Retinal pigment epithelial cell (primary cell): ENCODE measurements at regions not wholly inside any gene's neighbourhood (a gene's known extent, or its start where the extent isn't known, plus 50 kb on each side); places are given as distances from the start of the nearest gene placed in this dataset.
"Not testable (repeated sequence)": the region's sequence is repeated elsewhere in the genome, so short reads cannot be mapped to it uniquely, and the experiment has no call there.

ENCODE experiments used
- DNase-seq: peaks from one replicate; pipeline ENCODE4 v3.0.0-alpha.2; 2010; ENCODE audit warnings: low read depth
- H3K4me3 ChIP-seq: 2 replicates; pipeline ENCODE4 v1.5.1; 2011; ENCODE audit warnings: mild to moderate bottlenecking, low read length, control low read depth, moderate library complexity
- TF ChIP-seq, protein P1 (sequence below): conservative IDR thresholded peaks from 2 replicates; pipeline ENCODE4 v1.5.1; 2011; ENCODE audit warnings: low read depth, low read length, control low read depth, inconsistent platforms

DNA sequence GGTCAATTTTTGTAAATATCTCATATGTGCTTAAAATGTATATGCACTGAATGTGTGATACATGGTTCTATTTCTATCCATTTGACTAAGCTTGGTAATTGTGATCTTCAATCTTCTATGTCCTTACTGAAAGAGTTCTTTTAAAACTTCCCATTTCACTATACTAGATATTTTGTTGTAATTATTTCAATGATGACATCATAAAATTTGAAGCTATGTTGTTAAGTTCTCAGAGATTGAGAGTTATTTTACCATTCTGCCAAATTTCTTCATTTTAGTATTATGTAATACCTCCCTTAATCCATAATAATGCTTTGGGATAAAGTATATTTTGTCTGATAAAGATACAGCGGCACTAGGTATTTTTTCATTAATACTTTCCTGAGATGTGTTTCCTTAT is 1307.3 kb downstream of the RPA4 start:
- DNase-seq, result no peak
- H3K4me3 ChIP-seq, result no peak overlapping the region
- TF ChIP-seq, protein P1, sequence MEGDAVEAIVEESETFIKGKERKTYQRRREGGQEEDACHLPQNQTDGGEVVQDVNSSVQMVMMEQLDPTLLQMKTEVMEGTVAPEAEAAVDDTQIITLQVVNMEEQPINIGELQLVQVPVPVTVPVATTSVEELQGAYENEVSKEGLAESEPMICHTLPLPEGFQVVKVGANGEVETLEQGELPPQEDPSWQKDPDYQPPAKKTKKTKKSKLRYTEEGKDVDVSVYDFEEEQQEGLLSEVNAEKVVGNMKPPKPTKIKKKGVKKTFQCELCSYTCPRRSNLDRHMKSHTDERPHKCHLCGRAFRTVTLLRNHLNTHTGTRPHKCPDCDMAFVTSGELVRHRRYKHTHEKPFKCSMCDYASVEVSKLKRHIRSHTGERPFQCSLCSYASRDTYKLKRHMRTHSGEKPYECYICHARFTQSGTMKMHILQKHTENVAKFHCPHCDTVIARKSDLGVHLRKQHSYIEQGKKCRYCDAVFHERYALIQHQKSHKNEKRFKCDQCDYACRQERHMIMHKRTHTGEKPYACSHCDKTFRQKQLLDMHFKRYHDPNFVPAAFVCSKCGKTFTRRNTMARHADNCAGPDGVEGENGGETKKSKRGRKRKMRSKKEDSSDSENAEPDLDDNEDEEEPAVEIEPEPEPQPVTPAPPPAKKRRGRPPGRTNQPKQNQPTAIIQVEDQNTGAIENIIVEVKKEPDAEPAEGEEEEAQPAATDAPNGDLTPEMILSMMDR, result no peak

DNA sequence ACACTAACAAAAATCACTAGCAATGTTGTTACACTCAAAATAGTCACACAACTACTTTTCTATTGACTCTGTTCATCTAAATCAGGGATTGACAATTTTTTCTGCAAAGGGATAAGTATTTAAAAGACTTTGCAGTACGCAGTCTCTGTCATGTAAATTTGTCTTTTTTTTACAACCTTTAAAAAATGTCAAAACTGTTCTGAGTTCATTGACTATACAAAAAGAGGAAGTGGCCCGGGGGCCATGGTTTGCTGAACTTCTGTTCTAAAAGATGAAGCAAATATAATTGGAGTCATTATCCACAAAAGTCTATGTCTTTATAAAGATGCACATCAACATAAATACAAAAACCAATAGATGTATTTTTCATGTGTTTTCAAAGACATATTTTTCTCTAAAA is 1310.3 kb downstream of the RPA4 start:
- DNase-seq, result no peak
- no peak overlapping the region for H3K4me3 ChIP-seq
- TF ChIP-seq, protein P1, result no peak

DNA sequence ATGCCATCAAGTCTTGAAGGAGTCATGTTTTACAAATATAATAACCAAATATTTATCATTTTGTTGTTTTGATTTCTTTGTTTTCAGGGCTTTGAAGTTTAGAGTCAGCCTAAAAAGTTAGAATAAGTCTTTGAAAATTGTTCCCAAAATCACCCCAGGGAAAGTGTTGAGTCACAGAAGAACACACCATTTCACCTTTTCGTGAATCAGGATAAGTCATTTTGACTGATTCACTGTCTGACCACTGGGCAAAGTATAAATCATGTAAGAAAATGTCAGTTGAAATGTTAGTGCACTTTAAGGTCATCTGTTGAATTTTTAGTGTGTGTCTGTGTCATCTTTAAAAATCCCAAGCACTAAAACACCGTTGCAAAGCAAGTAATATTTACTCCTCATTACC is 1320.1 kb downstream of the RPA4 start:
- TF ChIP-seq, protein P1, result no peak
- no peak overlapping the region for H3K4me3 ChIP-seq
- DNase-seq, result no peak

DNA sequence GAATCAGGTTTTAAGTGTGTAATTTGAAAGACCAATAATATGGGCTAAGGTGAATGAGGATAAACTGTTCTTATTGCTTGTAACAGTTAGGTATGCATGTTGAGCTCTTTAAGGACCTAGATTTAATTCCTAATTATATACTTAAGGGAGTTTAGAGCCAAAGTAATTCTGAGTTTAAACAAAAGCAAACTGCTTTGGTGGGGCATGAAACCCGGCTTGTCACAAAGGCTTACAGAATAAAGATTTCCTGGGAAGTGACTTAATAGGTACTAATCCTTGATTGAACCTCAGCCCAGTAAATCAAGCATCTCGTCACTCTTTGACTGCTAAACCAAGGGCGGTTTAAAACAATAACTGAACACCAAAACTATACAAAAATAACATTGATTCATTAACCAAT is 1324.2 kb downstream of the RPA4 start:
- DNase-seq, result peak; percentile 28
- TF ChIP-seq, protein P1, result no peak
- no peak overlapping the region for H3K4me3 ChIP-seq

DNA sequence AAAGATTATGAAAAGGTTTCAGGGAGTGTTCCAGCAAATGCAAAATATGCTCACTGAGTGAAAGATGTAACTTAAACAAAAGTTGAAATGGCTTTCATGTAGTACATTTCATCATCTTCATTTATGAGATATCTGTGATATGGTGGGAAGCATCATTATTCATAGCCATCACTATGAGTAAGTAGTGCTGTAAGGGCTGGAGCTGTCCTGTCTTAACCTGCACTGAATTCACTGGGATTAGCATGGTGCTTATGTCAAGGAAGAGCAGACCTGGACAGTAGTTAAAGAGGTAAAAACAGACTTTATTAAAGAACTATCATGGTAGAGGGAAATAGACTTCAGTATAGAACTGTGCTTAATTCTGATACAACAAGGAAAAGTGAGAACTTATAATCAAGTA is 1347.3 kb downstream of the RPA4 start:
- TF ChIP-seq, protein P1, result no peak
- DNase-seq, result no peak
- H3K4me3 ChIP-seq, result no peak overlapping the region

DNA sequence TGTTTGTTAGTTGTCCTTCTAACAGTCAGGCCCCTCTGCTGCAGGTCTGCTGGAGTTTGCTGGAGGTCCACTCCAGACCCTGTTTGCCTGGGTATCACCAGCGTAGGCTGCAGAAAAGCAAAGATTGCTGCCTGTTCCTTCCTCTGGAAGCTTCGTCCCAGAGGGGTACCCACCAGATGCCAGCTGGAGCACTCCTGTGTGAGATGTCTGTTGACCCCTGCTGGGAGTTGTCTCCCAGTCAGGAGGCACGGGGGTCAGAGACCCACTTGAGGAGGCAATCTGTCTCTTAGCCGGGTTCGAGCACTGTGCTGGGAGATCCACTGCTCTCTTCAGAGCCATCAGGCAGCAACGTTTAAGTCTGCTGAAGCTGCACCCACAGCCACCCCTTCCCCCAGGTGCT is 1356.4 kb downstream of the RPA4 start:
- not testable (repeated sequence) for H3K4me3 ChIP-seq, DNase-seq

DNA sequence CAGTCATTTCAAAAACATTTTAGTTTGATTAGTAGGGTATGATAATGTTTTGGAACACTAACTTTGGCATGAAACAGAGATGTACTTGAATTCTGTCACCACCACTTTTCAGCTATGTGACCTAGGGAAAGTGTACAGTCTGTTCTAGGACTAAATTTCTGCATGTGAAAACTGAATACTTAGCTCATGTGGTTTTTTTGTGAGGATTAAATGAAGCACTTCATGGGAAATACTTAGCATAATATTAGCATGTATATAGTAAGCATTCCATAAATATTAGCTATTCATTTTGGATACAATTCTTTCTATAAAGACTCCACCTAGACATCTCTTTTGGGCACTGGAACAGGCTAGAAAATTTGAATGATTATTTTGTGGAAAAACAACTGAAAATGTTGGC is 1379.4 kb downstream of the RPA4 start:
- TF ChIP-seq, protein P1, result no peak
- H3K4me3 ChIP-seq, result no peak overlapping the region
- no peak for DNase-seq

DNA sequence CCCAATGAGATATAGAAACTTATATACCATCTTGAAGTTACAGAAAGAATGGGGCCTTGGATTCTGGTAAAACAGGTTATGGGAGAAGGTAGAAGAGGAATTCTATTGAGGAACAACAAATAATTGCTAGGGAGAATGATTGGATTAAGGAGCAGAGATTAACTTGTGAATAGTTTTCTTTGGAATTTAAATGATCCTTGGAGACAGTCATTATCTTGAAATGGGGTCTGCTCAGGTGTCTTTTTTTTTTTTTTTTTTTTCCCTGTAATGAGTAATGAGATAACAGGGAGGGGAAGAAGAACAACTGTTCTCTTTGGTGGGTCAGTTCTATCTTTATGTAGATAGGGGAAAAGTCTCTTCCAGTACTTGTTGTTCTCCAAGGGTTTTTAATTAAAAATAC is 1406.0 kb downstream of the RPA4 start:
- H3K4me3 ChIP-seq, result no peak overlapping the region
- no peak for DNase-seq

More for the DNA sequence above, 1406.0 kb downstream of the RPA4 start:
- TF ChIP-seq, protein P1, result no peak
